Endothelial cell of umbilical vein (primary cell): ENCODE measurements at regions not wholly inside any gene's neighbourhood (a gene's known extent, or its start where the extent isn't known, plus 50 kb on each side); places are given as distances from the start of the nearest gene placed in this dataset.

Experiments
- BruUV-seq: library from RNA; stranded (reverse); fragments of 400-500 nt; replicated peaks from 2 replicates; lab custom pipeline; 2021; lab: Mats Ljungman, UMichigan
- CTCF ChIA-PET: fragments of 300-600, 350-600 bp; sonication (Branson Sonifier 250); formaldehyde crosslinking; loops from one replicate; lab custom pipeline; 2021; ENCODE audit warnings: antibody characterized with exemption, inconsistent platforms; lab: Charles Lee
- POLR2A ChIA-PET: fragments of 300-600, 350-600 bp; sonication (Branson Sonifier 250); formaldehyde crosslinking; loops from one replicate; lab custom pipeline; 2021; ENCODE audit warnings: antibody characterized with exemption, inconsistent platforms; lab: Charles Lee
- DNase-seq: peaks from one replicate; pipeline ENCODE4 v3.0.0-alpha.2; 2011; ENCODE audit warnings: low read depth, low spot score
- FAIRE-seq: peaks from 2 replicates; lab custom pipeline; 2011; peaks lifted over from hg19 to GRCh38; lab: Jason Lieb, UNC
- H2AFZ ChIP-seq: 2 replicates; pipeline ENCODE4 v1.6.0; 2012; ENCODE audit warnings: low read depth, low read length, control low read depth, inconsistent platforms
- H3K27ac ChIP-seq: 2 replicates; pipeline ENCODE4 v1.5.1; 2011; ENCODE audit warnings: low read depth, mild to moderate bottlenecking, control low read depth, low read length, moderate library complexity; ENCODE audit not compliant: insufficient read depth
- H3K27me3 ChIP-seq, 2 experiments: 2 replicates each; pipeline versions ENCODE4 v1.6.0 to v1.6.1; 2011; ENCODE audit warnings: low read length in 2 of 2, mixed read lengths in 1 of 2; ENCODE audit not compliant: control insufficient read depth in 2 of 2, insufficient read depth in 2 of 2
- H3K36me3 ChIP-seq, 2 experiments: 2 replicates in 1 of 2; 3 replicates in 1 of 2; pipeline ENCODE4 v1.5.1; 2011; ENCODE audit warnings: low read length in 2 of 2, mild to moderate bottlenecking in 1 of 2, moderate library complexity in 1 of 2; ENCODE audit not compliant: control insufficient read depth in 2 of 2, insufficient read depth in 2 of 2; ENCODE audit errors: extremely low read depth in 1 of 2
- H3K4me1 ChIP-seq: 3 replicates; pipeline ENCODE4 v1.5.1; 2011; ENCODE audit warnings: mild to moderate bottlenecking, low read length; ENCODE audit not compliant: control insufficient read depth, insufficient read depth; ENCODE audit errors: extremely low read depth
- H3K4me2 ChIP-seq: 2 replicates; pipeline ENCODE4 v1.6.1; 2011; ENCODE audit warnings: low read length, control low read depth, mixed read lengths; ENCODE audit not compliant: insufficient read depth
- H3K4me3 ChIP-seq, 3 experiments: fragments of 200-600 bp in 1 of 3; sonication (generic), shearing (Covaris generic) in 1 of 3; replicated peaks in 1 of 3; 2 replicates each; pipeline ENCODE4 v1.5.1; 2011 to 2016; ENCODE audit warnings: control low read depth in 3 of 3, low read length in 3 of 3, mild to moderate bottlenecking in 2 of 3, inconsistent platforms in 1 of 3, low read depth in 1 of 3, moderate library complexity in 1 of 3; ENCODE audit not compliant: insufficient read depth in 1 of 3
- H3K79me2 ChIP-seq: 2 replicates; pipeline ENCODE4 v1.6.0; 2012; ENCODE audit warnings: low read length, inconsistent platforms; ENCODE audit not compliant: control insufficient read depth, insufficient read depth
- H3K9ac ChIP-seq: replicated peaks from 2 replicates; pipeline ENCODE3; 2011; ENCODE audit warnings: low read length, control low read depth; ENCODE audit not compliant: insufficient read depth; ENCODE audit errors: extremely low read depth
- H3K9me1 ChIP-seq: replicated peaks from 3 replicates; pipeline ENCODE4 v1.6.0; 2011; ENCODE audit warnings: mild to moderate bottlenecking, low read length; ENCODE audit not compliant: control insufficient read depth, insufficient read depth; ENCODE audit errors: extremely low read depth
- H3K9me3 ChIP-seq: replicated peaks from 2 replicates; pipeline ENCODE4 v1.5.1; 2012; ENCODE audit warnings: low read length, inconsistent platforms; ENCODE audit not compliant: control insufficient read depth, insufficient read depth
- H4K20me1 ChIP-seq: replicated peaks from 2 replicates; pipeline ENCODE3; 2011; ENCODE audit warnings: mild to moderate bottlenecking, low read length; ENCODE audit not compliant: control insufficient read depth, insufficient read depth; ENCODE audit errors: extremely low read depth
- EZH2 ChIP-seq: IDR thresholded peaks from 2 replicates; pipeline ENCODE4 v1.6.1; 2012; ENCODE audit warnings: borderline replicate concordance, low read depth, mild to moderate bottlenecking, moderate library complexity, low read length, inconsistent platforms; ENCODE audit not compliant: severe bottlenecking
- FOS ChIP-seq: IDR thresholded peaks from 2 replicates; pipeline ENCODE4 v1.6.1; 2011; ENCODE audit warnings: mild to moderate bottlenecking, low read length, moderate library complexity, borderline replicate concordance; ENCODE audit not compliant: insufficient read depth
- GATA2 ChIP-seq: IDR thresholded peaks from 2 replicates; pipeline ENCODE4 v1.7.0; 2011; ENCODE audit warnings: low read depth, mild to moderate bottlenecking, moderate library complexity, mixed read lengths, low read length; ENCODE audit not compliant: insufficient read length, insufficient read depth
- JUN ChIP-seq: IDR thresholded peaks from 2 replicates; pipeline ENCODE4 v1.6.1; 2011; ENCODE audit warnings: borderline replicate concordance, low read depth; ENCODE audit not compliant: insufficient read length, insufficient read depth
- MYC ChIP-seq: IDR thresholded peaks from one replicate; pipeline ENCODE4 v1.6.1; 2011; ENCODE audit warnings: mild to moderate bottlenecking, low read depth, low read length
- POLR2A ChIP-seq: IDR thresholded peaks from 2 replicates; pipeline ENCODE4 v1.6.1; 2012; ENCODE audit warnings: low read depth, mild to moderate bottlenecking, control low read depth, low read length
- POLR2AphosphoS5 ChIP-seq: IDR thresholded peaks from 2 replicates; pipeline ENCODE4 v1.6.1; 2012; ENCODE audit warnings: low read depth, mild to moderate bottlenecking, control low read depth, low read length, moderate library complexity; ENCODE audit not compliant: insufficient read depth
- dilution Hi-C: fragments of 300-500 bp; cut with MboI; formaldehyde crosslinking; loops from one replicate; pipeline ENCODE4 v1.15.0; 2019; ENCODE audit warnings: low sequenced_read_pairs; ENCODE audit not compliant: extremely low pct_ligation_motif_present
- intact Hi-C: fragments of 100-400 bp; cut with micrococcal nuclease; formaldehyde crosslinking; loops from one replicate; pipeline ENCODE4 v1.10.0; 2022
- TF ChIP-seq, protein P1 (sequence below): IDR thresholded peaks from 2 replicates; pipeline ENCODE4 v1.6.1; 2011; ENCODE audit not compliant: insufficient read depth, insufficient read length
- TF ChIP-seq, protein P2 (sequence below), 2 donors: IDR thresholded peaks; 1 replicate in 1 of 2; 2 replicates in 1 of 2; pipeline ENCODE4 v1.5.1; 2011; ENCODE audit warnings: low read length in 2 of 2, mild to moderate bottlenecking in 2 of 2, moderate library complexity in 2 of 2, control low read depth in 1 of 2, inconsistent platforms in 1 of 2, low read depth in 1 of 2; ENCODE audit not compliant: insufficient read depth in 1 of 2; ENCODE audit errors: extremely low read depth in 1 of 2

DNA sequence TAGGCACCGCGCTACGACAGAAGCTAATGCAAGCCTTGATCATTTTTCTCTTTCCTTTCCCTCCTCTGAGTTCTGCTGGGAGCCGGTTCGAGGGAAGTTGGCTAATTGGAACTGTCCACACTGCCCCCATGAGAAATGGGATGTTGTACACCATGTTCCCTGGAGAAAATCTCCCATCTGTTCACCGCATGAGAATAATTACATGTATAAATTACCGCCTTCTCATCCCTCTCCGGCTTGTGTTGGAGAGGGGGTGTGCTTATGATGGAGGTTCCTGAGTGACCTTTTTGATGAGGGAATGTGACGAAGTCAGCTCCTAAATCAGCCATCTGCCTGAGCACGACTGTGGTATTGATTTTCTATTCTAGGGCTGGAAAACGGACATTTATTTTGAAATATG is 320.2 kb upstream of the SULF2 start:
- H3K4me3 ChIP-seq: no peak overlapping the region
- BruUV-seq: no TSS peak
- H3K4me2 ChIP-seq: no peak overlapping the region
- H2AFZ ChIP-seq: no peak overlapping the region
- CTCF ChIA-PET: no interaction called here
- no peak overlapping the region for H3K9ac ChIP-seq
- no peaks in the 10 kb centered on the region for H3K79me2 ChIP-seq
- no peak for DNase-seq
- H3K9me3 ChIP-seq: no peaks in the 10 kb centered on the region
- no peaks in the 10 kb centered on the region for H4K20me1 ChIP-seq
- H3K9me1 ChIP-seq: no peaks in the 10 kb centered on the region
- H3K27me3 ChIP-seq: no peaks in the 10 kb centered on the region
- FAIRE-seq: no peak
- no peaks in the 10 kb centered on the region for H3K36me3 ChIP-seq
- TF ChIP-seq, protein P1, sequence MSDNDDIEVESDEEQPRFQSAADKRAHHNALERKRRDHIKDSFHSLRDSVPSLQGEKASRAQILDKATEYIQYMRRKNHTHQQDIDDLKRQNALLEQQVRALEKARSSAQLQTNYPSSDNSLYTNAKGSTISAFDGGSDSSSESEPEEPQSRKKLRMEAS: no peak
- TF ChIP-seq EZH2: no peak
- no peak for TF ChIP-seq JUN
- TF ChIP-seq FOS: no peak
- TF ChIP-seq POLR2A: no peak
- TF ChIP-seq GATA2: no peak
- TF ChIP-seq POLR2AphosphoS5: no peak
- no peak for TF ChIP-seq MYC
- dilution Hi-C loops: no loop called here
- H3K4me1 ChIP-seq: no peaks in the 10 kb centered on the region
- POLR2A ChIA-PET: no interaction called here
- intact Hi-C loops: no loop called here
- no peak overlapping the region for H3K27ac ChIP-seq

DNA sequence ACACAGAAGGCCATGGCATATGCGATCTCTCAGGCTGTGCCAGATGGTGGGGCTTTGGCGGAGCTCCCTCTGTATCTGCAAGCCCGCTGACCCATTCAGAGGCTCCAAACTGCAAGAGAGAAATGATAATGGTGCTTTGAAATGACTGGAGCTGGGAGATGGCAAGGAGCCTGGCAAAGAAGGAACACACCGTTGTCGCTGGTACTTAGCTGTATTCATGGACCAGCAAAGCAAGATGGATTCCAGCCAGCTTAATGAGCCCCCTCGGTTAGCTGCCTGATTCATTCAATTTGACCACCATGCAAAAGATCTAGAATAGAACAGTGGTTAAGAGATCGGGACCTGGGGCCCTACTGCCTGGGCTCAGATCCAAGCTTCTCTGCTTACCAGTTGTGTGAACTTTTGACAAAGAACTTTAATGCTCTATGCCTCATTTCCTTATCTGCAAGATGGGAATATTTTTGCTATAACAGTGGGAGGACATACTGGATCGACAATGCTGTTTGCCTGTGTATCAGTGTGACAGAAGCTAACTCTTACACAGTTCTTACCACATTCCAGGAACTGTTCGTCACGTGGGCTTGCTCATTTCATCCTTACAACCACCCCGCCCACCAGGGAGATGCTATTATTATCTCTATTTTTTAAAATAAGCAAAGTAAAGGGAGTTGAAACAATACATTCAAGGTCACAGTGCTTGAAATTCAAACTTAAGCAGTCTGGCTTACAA is 317.8 kb upstream of the SULF2 start:
- no peak overlapping the region for H3K27ac ChIP-seq
- H3K9me3 ChIP-seq: no peaks in the 10 kb centered on the region
- H4K20me1 ChIP-seq: no peaks in the 10 kb centered on the region
- intact Hi-C loops (no loop called here), dilution Hi-C loops (no loop called here)
- ChIA-PET POLR2A (no interaction called here), CTCF (interaction anchor here (1.8 kb wide), 1 partner anchor 248 kb away, joined by 5 read pairs; no protein-coding TSS in a partner anchor)
- no peaks in the 10 kb centered on the region for H3K27me3 ChIP-seq
- no peak overlapping the region for H3K4me3 ChIP-seq
- TF ChIP-seq POLR2AphosphoS5: no peak
- TF ChIP-seq FOS: no peak
- TF ChIP-seq, protein P1: no peak
- TF ChIP-seq, protein P2, sequence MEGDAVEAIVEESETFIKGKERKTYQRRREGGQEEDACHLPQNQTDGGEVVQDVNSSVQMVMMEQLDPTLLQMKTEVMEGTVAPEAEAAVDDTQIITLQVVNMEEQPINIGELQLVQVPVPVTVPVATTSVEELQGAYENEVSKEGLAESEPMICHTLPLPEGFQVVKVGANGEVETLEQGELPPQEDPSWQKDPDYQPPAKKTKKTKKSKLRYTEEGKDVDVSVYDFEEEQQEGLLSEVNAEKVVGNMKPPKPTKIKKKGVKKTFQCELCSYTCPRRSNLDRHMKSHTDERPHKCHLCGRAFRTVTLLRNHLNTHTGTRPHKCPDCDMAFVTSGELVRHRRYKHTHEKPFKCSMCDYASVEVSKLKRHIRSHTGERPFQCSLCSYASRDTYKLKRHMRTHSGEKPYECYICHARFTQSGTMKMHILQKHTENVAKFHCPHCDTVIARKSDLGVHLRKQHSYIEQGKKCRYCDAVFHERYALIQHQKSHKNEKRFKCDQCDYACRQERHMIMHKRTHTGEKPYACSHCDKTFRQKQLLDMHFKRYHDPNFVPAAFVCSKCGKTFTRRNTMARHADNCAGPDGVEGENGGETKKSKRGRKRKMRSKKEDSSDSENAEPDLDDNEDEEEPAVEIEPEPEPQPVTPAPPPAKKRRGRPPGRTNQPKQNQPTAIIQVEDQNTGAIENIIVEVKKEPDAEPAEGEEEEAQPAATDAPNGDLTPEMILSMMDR (IDR thresholded peaks at IDR 0.05; ENCODE audit: extremely low read depth in 1 of 2, insufficient read depth in 1 of 2, low read depth in 1 of 2, low read length in 2 of 2): no peak
- TF ChIP-seq JUN: no peak
- no peak for TF ChIP-seq EZH2
- TF ChIP-seq POLR2A: no peak
- TF ChIP-seq MYC: no peak
- TF ChIP-seq GATA2: no peak
- no peaks in the 10 kb centered on the region for H3K4me1 ChIP-seq
- DNase-seq (no peak), FAIRE-seq (no peak)
- H3K36me3 ChIP-seq: no peaks in the 10 kb centered on the region
- no peak overlapping the region for H3K4me2 ChIP-seq
- BruUV-seq: no TSS peak
- H3K79me2 ChIP-seq: no peaks in the 10 kb centered on the region
- no peak overlapping the region for H3K9ac ChIP-seq
- H3K9me1 ChIP-seq: no peaks in the 10 kb centered on the region
- no peak overlapping the region for H2AFZ ChIP-seq
